ENCODE measurements at regions not wholly inside any gene's neighbourhood (a gene's known extent, or its start where the extent isn't known, plus 50 kb on each side); places are given as distances from the start of the nearest gene placed in this dataset.

- no peak for DNase-seq
Measured at GRCh38 chr15:47824147-47824546, 106.8 kb downstream of the SEMA6D start.

GRCh38 chr15:47829667-47830066 lies 112.4 kb downstream of the SEMA6D start:
- DNase-seq, result no peak

GRCh38 chr15:47834093-47834492 lies 116.8 kb downstream of the SEMA6D start:
- no peak for DNase-seq

GRCh38 chr15:47839233-47839825 lies 122.0 kb downstream of the SEMA6D start:
- DNase-seq, result no peak

GRCh38 chr15:47843124-47843663 lies 125.9 kb downstream of the SEMA6D start:
- DNase-seq, result no peak

- no peak for DNase-seq
Measured at GRCh38 chr15:47844437-47844836, 127.1 kb downstream of the SEMA6D start.

GRCh38 chr15:47846128-47846868 lies 129.0 kb downstream of the SEMA6D start:
- no peak for DNase-seq

GRCh38 chr15:47846876-47847275 lies 129.6 kb downstream of the SEMA6D start:
- DNase-seq, result no peak

- no peak for DNase-seq
Measured at GRCh38 chr15:47856071-47856470, 138.8 kb downstream of the SEMA6D start.

- no peak for DNase-seq
Measured at GRCh38 chr15:47857014-47857775, 139.9 kb downstream of the SEMA6D start.

- DNase-seq, result no peak
Measured at GRCh38 chr15:47857776-47858167, 140.5 kb downstream of the SEMA6D start.

- no peak for DNase-seq
Measured at GRCh38 chr15:47861111-47861903, 144.0 kb downstream of the SEMA6D start.

- no peak for DNase-seq
Measured at GRCh38 chr15:47862402-47862801, 145.1 kb downstream of the SEMA6D start.

GRCh38 chr15:47866446-47866845 lies 149.1 kb downstream of the SEMA6D start:
- DNase-seq, result no peak

GRCh38 chr15:47870300-47870955 lies 153.1 kb downstream of the SEMA6D start:
- no peak for DNase-seq

GRCh38 chr15:47870956-47871625 lies 153.8 kb downstream of the SEMA6D start:
- DNase-seq, result no peak

GRCh38 chr15:47872208-47872607 lies 154.9 kb downstream of the SEMA6D start:
- no peak for DNase-seq

GRCh38 chr15:47872869-47873432 lies 155.6 kb downstream of the SEMA6D start:
- DNase-seq, result no peak

GRCh38 chr15:47876986-47877385 lies 159.7 kb downstream of the SEMA6D start:
- DNase-seq, result no peak

- DNase-seq, result no peak
Measured at GRCh38 chr15:47877836-47878235, 160.5 kb downstream of the SEMA6D start.

- no peak for DNase-seq
Measured at GRCh38 chr15:47885920-47886319, 168.6 kb downstream of the SEMA6D start.

Data from DMS79 treated with DMSO at 0.1 percent for 48 hours (cell line).